SU-DHL-6 (cell line): ENCODE measurements at regions not wholly inside any gene's neighbourhood (a gene's known extent, or its start where the extent isn't known, plus 50 kb on each side); places are given as distances from the start of the nearest gene placed in this dataset.

Source experiments
- CTCF ChIP-seq: fragments of 200-600 bp; sonication (generic); IDR thresholded peaks from one replicate; pipeline ENCODE4 v1.5.1; 2017; ENCODE audit warnings: antibody characterized with exemption, mild to moderate bottlenecking, low read length, moderate library complexity; ENCODE audit not compliant: insufficient read depth, poor library complexity, severe bottlenecking
- EZH2phosphoT487 ChIP-seq: fragments of 200-600 bp; sonication (generic), shearing (Covaris generic); conservative IDR thresholded peaks from 2 replicates; pipeline ENCODE4 v1.6.1; 2018; ENCODE audit warnings: mild to moderate bottlenecking, antibody characterized with exemption, low read length, moderate library complexity, mixed read lengths

GRCh38 chr17:33753452-33753851, 460.4 kb upstream of the ASIC2 start:
- TF ChIP-seq CTCF (no peak), EZH2phosphoT487 (no peak)
